Small intestine (tissue), 7 donors: ENCODE measurements at regions not wholly inside any gene's neighbourhood (a gene's known extent, or its start where the extent isn't known, plus 50 kb on each side); places are given as distances from the start of the nearest gene placed in this dataset.
A peak's percentile ranks its signal among the peaks of the same experiment; 100 is the strongest.

ENCODE experiments used
- DNase-seq, 2 donors: peaks; one replicate each; pipeline versions ENCODE4 v3.0.0 to v3.0.0-alpha.2; 2013
- FAIRE-seq: peaks from 2 replicates; lab custom pipeline; 2012; peaks lifted over from hg19 to GRCh38; lab: Jason Lieb, UNC
- H3K27ac ChIP-seq, 3 donors: one replicate each; pipeline ENCODE4 v1.5.1; 2013; ENCODE audit warnings: low read length in 2 of 3, mild to moderate bottlenecking in 2 of 3, control low read depth in 1 of 3, inconsistent platforms in 1 of 3, low read depth in 1 of 3, moderate library complexity in 1 of 3
- H3K27me3 ChIP-seq, 3 donors: one replicate each; pipeline ENCODE4 v1.6.1; 2013; ENCODE audit warnings: low read length in 3 of 3, inconsistent platforms in 1 of 3; ENCODE audit not compliant: control insufficient read depth in 3 of 3, insufficient read depth in 3 of 3
- H3K36me3 ChIP-seq, 3 donors: one replicate each; pipeline ENCODE4 v1.6.1; 2013; ENCODE audit warnings: low read length in 3 of 3, inconsistent platforms in 1 of 3, low read depth in 1 of 3, mild to moderate bottlenecking in 1 of 3, moderate library complexity in 1 of 3; ENCODE audit not compliant: control insufficient read depth in 3 of 3, insufficient read depth in 2 of 3
- H3K4me1 ChIP-seq, 3 donors: one replicate each; pipeline ENCODE4 v1.6.1; 2013; ENCODE audit warnings: low read length in 2 of 3, inconsistent platforms in 1 of 3, low read depth in 1 of 3, mild to moderate bottlenecking in 1 of 3, moderate library complexity in 1 of 3; ENCODE audit not compliant: control insufficient read depth in 3 of 3, insufficient read depth in 2 of 3
- H3K4me3 ChIP-seq, 3 donors: one replicate each; pipeline ENCODE4 v1.5.1; 2013; ENCODE audit warnings: low read length in 3 of 3, control low read depth in 1 of 3, inconsistent platforms in 1 of 3, low read depth in 1 of 3, mild to moderate bottlenecking in 1 of 3, moderate library complexity in 1 of 3
- H3K9me3 ChIP-seq, 2 donors: one replicate each; pipeline ENCODE4 v1.6.1; 2013; ENCODE audit warnings: low read depth in 1 of 2, low read length in 1 of 2; ENCODE audit not compliant: control insufficient read depth in 2 of 2, insufficient read depth in 1 of 2
- WGBS, 3 donors: extraction: QIAGEN DNeasy Blood & Tissue Kit; methylation state at CpG; one replicate each; pipeline ENCODE4 v1.1.7; 2013; 5-methylcytosine and 5-hydroxymethylcytosine counted together
- donor health status: healthy with polysubstance abuse.
- donor health status: control.
- donor health status: control.
- donor health status: Bipolar disorder and iron deficiency.
- donor health status: healthy.

DNA sequence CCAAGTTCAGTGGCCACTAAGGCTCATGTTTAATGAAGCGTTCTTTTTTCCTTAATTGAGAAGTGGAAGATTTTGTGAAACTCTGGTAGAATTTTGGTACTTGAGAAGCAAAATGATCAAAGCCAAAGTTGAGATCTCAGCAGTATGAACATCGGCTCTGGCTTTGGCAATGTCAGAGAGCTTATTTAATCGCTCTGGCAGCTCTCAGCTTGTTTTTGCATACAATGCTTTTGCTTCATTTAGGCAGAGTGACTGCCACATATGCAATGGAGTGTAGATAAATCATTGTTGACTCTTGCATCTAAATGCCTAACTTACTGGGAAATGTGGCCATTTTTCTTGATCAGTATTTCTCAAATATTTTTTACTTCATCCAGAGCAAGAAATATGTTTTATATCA is 135.7 kb downstream of the AASDH start:
- no peak for FAIRE-seq

GRCh38 chr4:56250776-56251175 is 136.5 kb downstream of the AASDH start:
- Histone ChIP-seq H3K27ac (no peak overlapping the region), H3K27me3 (no peaks in the 10 kb centered on the region), H3K9me3 (peaks cover 0 to 2% of the 10 kb centered on the region in 2 donors), H3K4me3 (no peak overlapping the region), H3K4me1 (peaks cover 0 to 49% (median 15%) of the 10 kb centered on the region in 3 donors), H3K36me3 (no peaks in the 10 kb centered on the region)
- FAIRE-seq (no peak), DNase-seq (no peak)
- 87 to 93% (median 87%) methylated on average over 2 of the region's 2 CpGs for WGBS, 3 donors

More for the DNA sequence above, 135.7 kb downstream of the AASDH start:
- 79 to 88% (median 85%) methylated on average over 3 of the region's 3 CpGs for WGBS, 3 donors
- Histone ChIP-seq H3K4me1 (peaks cover 0 to 42% (median 13%) of the 10 kb centered on the region in 3 donors), H3K27ac (no peak overlapping the region), H3K4me3 (no peak overlapping the region), H3K9me3 (peaks cover 0 to 5% of the 10 kb centered on the region in 2 donors), H3K27me3 (no peaks in the 10 kb centered on the region), H3K36me3 (no peaks in the 10 kb centered on the region)
- no peak for DNase-seq

- Histone ChIP-seq H3K27ac (peak overlapping the region in 1 of 3 donors; percentile 74), H3K9me3 (no peaks in the 10 kb centered on the region), H3K36me3 (no peaks in the 10 kb centered on the region), H3K27me3 (no peaks in the 10 kb centered on the region), H3K4me3 (no peak overlapping the region), H3K4me1 (peaks cover 0 to 51% (median 10%) of the 10 kb centered on the region in 3 donors)
- 43 to 67% (median 50%) methylated on average over 7 of the region's 7 CpGs for WGBS, 3 donors
- FAIRE-seq (no peak), DNase-seq (peak; percentile 65 to 68)
Observed at GRCh38 chr4:56247646-56248045, 139.6 kb downstream of the AASDH start.

DNA sequence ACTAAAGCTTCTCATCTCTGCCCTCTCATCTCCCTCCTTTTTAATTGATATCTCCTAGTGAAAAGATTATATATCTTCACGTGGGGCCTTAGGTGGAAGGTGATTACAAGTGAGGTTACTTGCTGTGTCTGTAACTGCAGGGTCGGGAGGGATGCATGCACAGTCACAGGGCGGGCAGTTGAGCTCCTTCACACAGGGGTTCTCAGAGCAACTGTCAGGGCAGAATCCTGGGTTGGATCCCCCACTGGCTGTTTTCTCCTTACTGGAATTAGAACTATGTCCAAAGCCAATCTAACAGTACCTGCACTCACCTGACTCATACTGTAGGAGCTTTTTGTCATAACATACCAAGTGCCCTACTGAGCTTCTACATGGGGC is 141.1 kb downstream of the AASDH start:
- DNase-seq (no peak), FAIRE-seq (no peak)
- no peaks in the 10 kb centered on the region for H3K9me3 ChIP-seq
- peaks cover 0 to 49% (median 10%) of the 10 kb centered on the region in 3 donors for H3K4me1 ChIP-seq
- WGBS, 3 donors: 73 to 83% (median 79%) methylated on average over 3 of the region's 3 CpGs
- H3K36me3 ChIP-seq: no peaks in the 10 kb centered on the region
- H3K4me3 ChIP-seq: no peak overlapping the region
- H3K27ac ChIP-seq: peak overlapping the region in 1 of 3 donors; percentile 33
- H3K27me3 ChIP-seq: no peaks in the 10 kb centered on the region

- Histone ChIP-seq H3K9me3 (no peaks in the 10 kb centered on the region), H3K36me3 (no peaks in the 10 kb centered on the region), H3K4me3 (no peak overlapping the region), H3K27ac (peak overlapping the region in 1 of 3 donors; percentile 33), H3K27me3 (no peaks in the 10 kb centered on the region), H3K4me1 (peaks cover 0 to 54% (median 10%) of the 10 kb centered on the region in 3 donors)
- peak; percentile 29 to 65 for DNase-seq
- FAIRE-seq: no peak
- 36 to 55% (median 43%) methylated on average over 2 of the region's 2 CpGs for WGBS, 3 donors
Observed at GRCh38 chr4:56245547-56246232, 141.6 kb downstream of the AASDH start.

- Histone ChIP-seq H3K27me3 (no peaks in the 10 kb centered on the region), H3K4me1 (peaks cover 2 to 62% (median 8%) of the 10 kb centered on the region in 3 donors)
Observed at GRCh38 chr4:56244681-56245080, 142.6 kb downstream of the AASDH start.

GRCh38 chr4:56243107-56243506 is 144.2 kb downstream of the AASDH start:
- no peak overlapping the region for H3K27ac ChIP-seq
- no peak for DNase-seq
- no peak overlapping the region for H3K4me3 ChIP-seq
- peaks cover 2 to 60% (median 8%) of the 10 kb centered on the region in 3 donors for H3K4me1 ChIP-seq
- H3K9me3 ChIP-seq: no peaks in the 10 kb centered on the region
- FAIRE-seq: no peak
- no peaks in the 10 kb centered on the region for H3K27me3 ChIP-seq
- H3K36me3 ChIP-seq: no peaks in the 10 kb centered on the region
- WGBS, 3 donors: 55 to 85% (median 73%) methylated on average over 2 of the region's 2 CpGs

More at GRCh38 chr4:56244681-56245080, 142.6 kb downstream of the AASDH start:
- H3K9me3 ChIP-seq: no peaks in the 10 kb centered on the region
- no peak overlapping the region for H3K4me3 ChIP-seq
- FAIRE-seq (no peak), DNase-seq (peak in 1 of 2 donors; percentile 19)
- no peaks in the 10 kb centered on the region for H3K36me3 ChIP-seq
- H3K27ac ChIP-seq: peak overlapping the region in 1 of 3 donors; percentile 2

- Histone ChIP-seq H3K4me1 (peaks cover 1 to 47% (median 2%) of the 10 kb centered on the region in 3 donors), H3K27me3 (no peaks in the 10 kb centered on the region), H3K36me3 (no peaks in the 10 kb centered on the region), H3K27ac (peak overlapping the region; percentile 63 to 90 (median 78)), H3K4me3 (peak overlapping the region in 1 of 3 donors; percentile 11), H3K9me3 (no peaks in the 10 kb centered on the region)
- 12 to 55% (median 20%) methylated on average over 6 of the region's 6 CpGs for WGBS, 3 donors
- FAIRE-seq (no peak), DNase-seq (peak; percentile 93 to 95)
Observed at GRCh38 chr4:56241500-56241899, 145.8 kb downstream of the AASDH start.
